Tibial nerve (tissue), 4 donors: ENCODE measurements at regions not wholly inside any gene's neighbourhood (a gene's known extent, or its start where the extent isn't known, plus 50 kb on each side); places are given as distances from the start of the nearest gene placed in this dataset.

ENCODE experiments used
- DNase-seq, 2 donors: peaks; one replicate each; pipeline ENCODE4 v3.0.0-alpha.2; 2019; ENCODE audit warnings: low spot score in 2 of 2
- H3K27ac ChIP-seq, 4 donors: fragments of 200-600 bp; sonication (generic) in 3 of 4; one replicate each; pipeline ENCODE4 v1.5.1; 2017 to 2019; ENCODE audit warnings: mild to moderate bottlenecking in 1 of 4
- H3K27me3 ChIP-seq, 2 donors: fragments of 200-600 bp; sonication (generic) in 1 of 2; one replicate each; pipeline versions ENCODE4 v1.5.1 to v1.6.0; 2017 to 2019
- H3K36me3 ChIP-seq, 3 donors: fragments of 200-600 bp; sonication (generic); one replicate each; pipeline ENCODE4 v1.5.1; 2018 to 2019
- H3K4me1 ChIP-seq, 4 donors: fragments of 200-600 bp; sonication (generic) in 3 of 4; one replicate each; pipeline ENCODE4 v1.5.1; 2017 to 2019
- H3K4me3 ChIP-seq, 4 donors: fragments of 200-600 bp; sonication (generic) in 3 of 4; one replicate each; pipeline ENCODE4 v1.5.1; 2017 to 2019; ENCODE audit warnings: mild to moderate bottlenecking in 1 of 4, moderate library complexity in 1 of 4
- H3K9me3 ChIP-seq, 4 donors: fragments of 200-600 bp; sonication (generic) in 3 of 4; one replicate each; pipeline ENCODE4 v1.5.1; 2017 to 2019
- CTCF ChIP-seq, 5 experiments: fragments of 200-600 bp in 3 of 5; fragments of 450-650 bp in 2 of 5; sonication (generic) in 3 of 5; IDR thresholded peaks; one replicate each; pipeline ENCODE4 v1.5.1; 2016 to 2019; ENCODE audit warnings: antibody characterized with exemption in 5 of 5, mild to moderate bottlenecking in 3 of 5, moderate library complexity in 2 of 5
- EP300 ChIP-seq, 2 donors: sonication (generic); formaldehyde crosslinking; IDR thresholded peaks; one replicate each; pipeline ENCODE4 v1.6.1; 2017; ENCODE audit warnings: antibody characterized with exemption in 2 of 2, mild to moderate bottlenecking in 1 of 2
- POLR2A ChIP-seq, 2 donors: fragments of 450-650 bp; IDR thresholded peaks; one replicate each; pipeline ENCODE4 v1.6.1; 2017; ENCODE audit warnings: antibody characterized with exemption in 2 of 2, mild to moderate bottlenecking in 2 of 2, moderate library complexity in 2 of 2
- WGBS, 2 donors: methylation state at CpG; one replicate each; pipeline ENCODE4 v1.1.5; 2018; 5-methylcytosine and 5-hydroxymethylcytosine counted together

- no peak for TF ChIP-seq CTCF (IDR thresholded peaks at IDR 0.05)
- no peak for TF ChIP-seq EP300 (IDR thresholded peaks at IDR 0.05)
- TF ChIP-seq POLR2A (IDR thresholded peaks at IDR 0.05), result no peak
- H3K4me3 ChIP-seq, result no peak overlapping the region
- no peaks in the 10 kb centered on the region for H3K36me3 ChIP-seq
- H3K9me3 ChIP-seq, result peaks cover 0 to 18% (median 0%) of the 10 kb centered on the region in 4 donors
- H3K4me1 ChIP-seq, result peaks cover 0 to 11% (median 5%) of the 10 kb centered on the region in 4 donors
- DNase-seq, result no peak
- H3K27me3 ChIP-seq, result no peaks in the 10 kb centered on the region
- no peak overlapping the region for H3K27ac ChIP-seq
- 64 to 68% methylated on average over 4 of the region's 4 CpGs for WGBS, 2 donors
Measured at GRCh38 chr12:47394070-47394469, 311.8 kb downstream of the RPAP3 start.

GRCh38 chr12:47393403-47393790 is 312.4 kb downstream of the RPAP3 start:
- WGBS, 2 donors, result 39 to 44% methylated on average over 4 of the region's 4 CpGs
- Histone ChIP-seq H3K4me1 (peaks cover 0 to 11% (median 5%) of the 10 kb centered on the region in 4 donors), H3K36me3 (no peaks in the 10 kb centered on the region), H3K27ac (no peak overlapping the region), H3K9me3 (peaks cover 0 to 18% (median 0%) of the 10 kb centered on the region in 4 donors), H3K4me3 (no peak overlapping the region), H3K27me3 (no peaks in the 10 kb centered on the region)
- TF ChIP-seq CTCF (IDR thresholded peaks at IDR 0.05) (no peak), POLR2A (IDR thresholded peaks at IDR 0.05) (no peak)
- DNase-seq, result no peak

GRCh38 chr12:47391566-47391965 is 311.8 kb upstream of the AMIGO2 start:
- 91 to 99% methylated on average over 7 of the region's 7 CpGs for WGBS, 2 donors
- peaks cover 0 to 1% (median 0%) of the 10 kb centered on the region in 4 donors for H3K9me3 ChIP-seq
- DNase-seq, result no peak
- no peaks in the 10 kb centered on the region for H3K36me3 ChIP-seq
- TF ChIP-seq CTCF (IDR thresholded peaks at IDR 0.05), result no peak
- TF ChIP-seq EP300 (IDR thresholded peaks at IDR 0.05), result no peak
- no peak for TF ChIP-seq POLR2A (IDR thresholded peaks at IDR 0.05)
- H3K27me3 ChIP-seq, result no peaks in the 10 kb centered on the region
- no peak overlapping the region for H3K27ac ChIP-seq
- H3K4me1 ChIP-seq, result peaks cover 0 to 11% (median 5%) of the 10 kb centered on the region in 4 donors
- no peak overlapping the region for H3K4me3 ChIP-seq

- DNase-seq, result no peak
- WGBS, 2 donors, result 88 to 95% methylated on average over 7 of the region's 7 CpGs
- H3K4me3 ChIP-seq, result no peak overlapping the region
- TF ChIP-seq CTCF (IDR thresholded peaks at IDR 0.05) (no peak), POLR2A (IDR thresholded peaks at IDR 0.05) (no peak), EP300 (IDR thresholded peaks at IDR 0.05) (no peak)
- no peaks in the 10 kb centered on the region for H3K27me3 ChIP-seq
- H3K9me3 ChIP-seq, result no peaks in the 10 kb centered on the region
- no peaks in the 10 kb centered on the region for H3K36me3 ChIP-seq
- no peak overlapping the region for H3K27ac ChIP-seq
- H3K4me1 ChIP-seq, result peaks cover 0 to 11% (median 5%) of the 10 kb centered on the region in 4 donors
Measured at GRCh38 chr12:47388712-47389111, 309.0 kb upstream of the AMIGO2 start.

GRCh38 chr12:47387994-47388393 is 308.2 kb upstream of the AMIGO2 start:
- H3K27ac ChIP-seq, result no peak overlapping the region
- H3K36me3 ChIP-seq, result no peaks in the 10 kb centered on the region
- 89% methylated on average over 1 of the region's 1 CpG for WGBS, 2 donors
- TF ChIP-seq CTCF (IDR thresholded peaks at IDR 0.05) (no peak), EP300 (IDR thresholded peaks at IDR 0.05) (no peak), POLR2A (IDR thresholded peaks at IDR 0.05) (no peak)
- DNase-seq, result no peak
- H3K27me3 ChIP-seq, result no peaks in the 10 kb centered on the region
- no peaks in the 10 kb centered on the region for H3K9me3 ChIP-seq
- no peak overlapping the region for H3K4me3 ChIP-seq
- peaks cover 0 to 4% (median 3%) of the 10 kb centered on the region in 4 donors for H3K4me1 ChIP-seq
